HepG2 (cell line): ENCODE measurements at regions not wholly inside any gene's neighbourhood (a gene's known extent, or its start where the extent isn't known, plus 50 kb on each side); places are given as distances from the start of the nearest gene placed in this dataset.

ENCODE experiments used
- ARNTL ChIP-seq: sonication (generic); formaldehyde crosslinking; IDR thresholded peaks from 2 replicates; pipeline ENCODE4 v1.4.0; 2020; ENCODE audit warnings: mild to moderate bottlenecking, missing genetic modification reagents
- DZIP1 ChIP-seq: sonication (generic); formaldehyde crosslinking; IDR thresholded peaks from 2 replicates; pipeline ENCODE4 v1.5.0; 2020; ENCODE audit warnings: mild to moderate bottlenecking, missing genetic modification reagents
- MAZ ChIP-seq, 2 experiments: sonication (generic) in 1 of 2; formaldehyde crosslinking in 1 of 2; IDR thresholded peaks; 2 replicates each; pipeline versions ENCODE4 v1.5.0 to v1.6.1; 2012 to 2020; ENCODE audit warnings: low read depth in 2 of 2, mild to moderate bottlenecking in 2 of 2, borderline replicate concordance in 1 of 2, improper control_type of control experiment in 1 of 2, low read length in 1 of 2, missing genetic modification reagents in 1 of 2, moderate library complexity in 1 of 2
- NKX3-1 ChIP-seq: sonication (generic); formaldehyde crosslinking; IDR thresholded peaks from 2 replicates; pipeline ENCODE4 v1.5.0; 2020; ENCODE audit warnings: missing genetic modification reagents
- PTBP1 ChIP-seq: fragments of 200-400 bp; formaldehyde crosslinking; IDR thresholded peaks from 2 replicates; pipeline ENCODE4 v1.6.1; 2018; ENCODE audit warnings: low read length, low read depth; ENCODE audit not compliant: poor library complexity, severe bottlenecking
- RBM22 ChIP-seq: fragments of 200-400 bp; formaldehyde crosslinking; optimal IDR thresholded peaks from 2 replicates; pipeline ENCODE3; 2017; ENCODE audit warnings: mild to moderate bottlenecking, low read length, moderate library complexity
- SOX5 ChIP-seq: IDR thresholded peaks from 2 replicates; pipeline ENCODE4 v1.6.1; 2016; ENCODE audit warnings: borderline replicate concordance
- TF ChIP-seq, protein P1 (sequence below): sonication (generic); formaldehyde crosslinking; IDR thresholded peaks from 2 replicates; pipeline ENCODE4 v1.4.0; 2020; ENCODE audit warnings: missing genetic modification reagents
- TF ChIP-seq, protein P2 (sequence below): sonication (generic); formaldehyde crosslinking; IDR thresholded peaks from 2 replicates; pipeline ENCODE4 v1.5.0; 2020; ENCODE audit warnings: mild to moderate bottlenecking, missing genetic modification reagents, borderline replicate concordance

DNA sequence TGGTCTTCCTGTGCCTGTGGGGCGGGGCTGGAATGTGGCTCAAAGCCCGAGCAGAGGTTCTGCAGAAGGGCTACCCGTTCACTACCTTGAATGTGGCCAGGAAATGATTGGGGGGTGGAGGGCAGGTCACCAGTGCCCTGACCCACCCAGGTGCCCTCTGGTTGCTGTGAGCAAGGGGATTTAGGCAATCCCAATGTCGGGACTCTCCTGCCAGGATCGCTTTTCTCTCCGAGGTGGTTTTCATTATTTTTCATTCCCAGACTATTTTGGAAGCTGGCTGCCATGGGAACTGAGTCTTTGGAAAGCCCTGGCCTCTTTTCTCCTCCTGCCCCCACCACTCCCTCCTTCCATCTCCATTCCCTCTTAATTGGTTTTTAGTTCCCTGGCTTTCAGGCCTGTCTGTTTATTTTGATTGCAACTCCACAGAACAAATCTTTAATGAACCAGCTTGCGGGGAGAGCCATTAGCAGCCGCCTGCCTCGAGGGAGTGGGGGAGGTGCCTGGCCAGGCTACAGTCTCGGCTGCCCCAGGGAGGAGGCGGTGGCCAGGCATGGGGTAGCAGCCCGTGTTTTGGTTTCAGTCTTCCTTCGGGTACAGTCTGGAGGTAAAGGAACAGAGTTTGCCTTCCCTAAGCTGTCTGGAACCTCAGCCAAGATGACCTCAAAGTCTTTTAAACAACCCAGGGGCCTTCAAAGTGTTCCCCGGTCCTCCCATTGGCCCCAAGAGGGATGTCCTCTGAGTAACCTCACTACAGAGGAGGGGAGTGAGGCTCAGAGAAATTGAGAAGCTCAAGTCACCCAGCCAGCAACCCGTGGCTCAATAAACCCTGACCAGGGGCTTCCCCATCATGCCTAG, 114.4 kb upstream of the HAAO start (continued):
- TF ChIP-seq, protein P1, sequence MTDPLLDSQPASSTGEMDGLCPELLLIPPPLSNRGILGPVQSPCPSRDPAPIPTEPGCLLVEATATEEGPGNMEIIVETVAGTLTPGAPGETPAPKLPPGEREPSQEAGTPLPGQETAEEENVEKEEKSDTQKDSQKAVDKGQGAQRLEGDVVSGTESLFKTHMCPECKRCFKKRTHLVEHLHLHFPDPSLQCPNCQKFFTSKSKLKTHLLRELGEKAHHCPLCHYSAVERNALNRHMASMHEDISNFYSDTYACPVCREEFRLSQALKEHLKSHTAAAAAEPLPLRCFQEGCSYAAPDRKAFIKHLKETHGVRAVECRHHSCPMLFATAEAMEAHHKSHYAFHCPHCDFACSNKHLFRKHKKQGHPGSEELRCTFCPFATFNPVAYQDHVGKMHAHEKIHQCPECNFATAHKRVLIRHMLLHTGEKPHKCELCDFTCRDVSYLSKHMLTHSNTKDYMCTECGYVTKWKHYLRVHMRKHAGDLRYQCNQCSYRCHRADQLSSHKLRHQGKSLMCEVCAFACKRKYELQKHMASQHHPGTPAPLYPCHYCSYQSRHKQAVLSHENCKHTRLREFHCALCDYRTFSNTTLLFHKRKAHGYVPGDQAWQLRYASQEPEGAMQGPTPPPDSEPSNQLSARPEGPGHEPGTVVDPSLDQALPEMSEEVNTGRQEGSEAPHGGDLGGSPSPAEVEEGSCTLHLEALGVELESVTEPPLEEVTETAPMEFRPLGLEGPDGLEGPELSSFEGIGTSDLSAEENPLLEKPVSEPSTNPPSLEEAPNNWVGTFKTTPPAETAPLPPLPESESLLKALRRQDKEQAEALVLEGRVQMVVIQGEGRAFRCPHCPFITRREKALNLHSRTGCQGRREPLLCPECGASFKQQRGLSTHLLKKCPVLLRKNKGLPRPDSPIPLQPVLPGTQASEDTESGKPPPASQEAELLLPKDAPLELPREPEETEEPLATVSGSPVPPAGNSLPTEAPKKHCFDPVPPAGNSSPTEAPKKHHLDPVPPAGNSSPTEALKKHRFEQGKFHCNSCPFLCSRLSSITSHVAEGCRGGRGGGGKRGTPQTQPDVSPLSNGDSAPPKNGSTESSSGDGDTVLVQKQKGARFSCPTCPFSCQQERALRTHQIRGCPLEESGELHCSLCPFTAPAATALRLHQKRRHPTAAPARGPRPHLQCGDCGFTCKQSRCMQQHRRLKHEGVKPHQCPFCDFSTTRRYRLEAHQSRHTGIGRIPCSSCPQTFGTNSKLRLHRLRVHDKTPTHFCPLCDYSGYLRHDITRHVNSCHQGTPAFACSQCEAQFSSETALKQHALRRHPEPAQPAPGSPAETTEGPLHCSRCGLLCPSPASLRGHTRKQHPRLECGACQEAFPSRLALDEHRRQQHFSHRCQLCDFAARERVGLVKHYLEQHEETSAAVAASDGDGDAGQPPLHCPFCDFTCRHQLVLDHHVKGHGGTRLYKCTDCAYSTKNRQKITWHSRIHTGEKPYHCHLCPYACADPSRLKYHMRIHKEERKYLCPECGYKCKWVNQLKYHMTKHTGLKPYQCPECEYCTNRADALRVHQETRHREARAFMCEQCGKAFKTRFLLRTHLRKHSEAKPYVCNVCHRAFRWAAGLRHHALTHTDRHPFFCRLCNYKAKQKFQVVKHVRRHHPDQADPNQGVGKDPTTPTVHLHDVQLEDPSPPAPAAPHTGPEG, result no peak
- TF ChIP-seq, protein P2, sequence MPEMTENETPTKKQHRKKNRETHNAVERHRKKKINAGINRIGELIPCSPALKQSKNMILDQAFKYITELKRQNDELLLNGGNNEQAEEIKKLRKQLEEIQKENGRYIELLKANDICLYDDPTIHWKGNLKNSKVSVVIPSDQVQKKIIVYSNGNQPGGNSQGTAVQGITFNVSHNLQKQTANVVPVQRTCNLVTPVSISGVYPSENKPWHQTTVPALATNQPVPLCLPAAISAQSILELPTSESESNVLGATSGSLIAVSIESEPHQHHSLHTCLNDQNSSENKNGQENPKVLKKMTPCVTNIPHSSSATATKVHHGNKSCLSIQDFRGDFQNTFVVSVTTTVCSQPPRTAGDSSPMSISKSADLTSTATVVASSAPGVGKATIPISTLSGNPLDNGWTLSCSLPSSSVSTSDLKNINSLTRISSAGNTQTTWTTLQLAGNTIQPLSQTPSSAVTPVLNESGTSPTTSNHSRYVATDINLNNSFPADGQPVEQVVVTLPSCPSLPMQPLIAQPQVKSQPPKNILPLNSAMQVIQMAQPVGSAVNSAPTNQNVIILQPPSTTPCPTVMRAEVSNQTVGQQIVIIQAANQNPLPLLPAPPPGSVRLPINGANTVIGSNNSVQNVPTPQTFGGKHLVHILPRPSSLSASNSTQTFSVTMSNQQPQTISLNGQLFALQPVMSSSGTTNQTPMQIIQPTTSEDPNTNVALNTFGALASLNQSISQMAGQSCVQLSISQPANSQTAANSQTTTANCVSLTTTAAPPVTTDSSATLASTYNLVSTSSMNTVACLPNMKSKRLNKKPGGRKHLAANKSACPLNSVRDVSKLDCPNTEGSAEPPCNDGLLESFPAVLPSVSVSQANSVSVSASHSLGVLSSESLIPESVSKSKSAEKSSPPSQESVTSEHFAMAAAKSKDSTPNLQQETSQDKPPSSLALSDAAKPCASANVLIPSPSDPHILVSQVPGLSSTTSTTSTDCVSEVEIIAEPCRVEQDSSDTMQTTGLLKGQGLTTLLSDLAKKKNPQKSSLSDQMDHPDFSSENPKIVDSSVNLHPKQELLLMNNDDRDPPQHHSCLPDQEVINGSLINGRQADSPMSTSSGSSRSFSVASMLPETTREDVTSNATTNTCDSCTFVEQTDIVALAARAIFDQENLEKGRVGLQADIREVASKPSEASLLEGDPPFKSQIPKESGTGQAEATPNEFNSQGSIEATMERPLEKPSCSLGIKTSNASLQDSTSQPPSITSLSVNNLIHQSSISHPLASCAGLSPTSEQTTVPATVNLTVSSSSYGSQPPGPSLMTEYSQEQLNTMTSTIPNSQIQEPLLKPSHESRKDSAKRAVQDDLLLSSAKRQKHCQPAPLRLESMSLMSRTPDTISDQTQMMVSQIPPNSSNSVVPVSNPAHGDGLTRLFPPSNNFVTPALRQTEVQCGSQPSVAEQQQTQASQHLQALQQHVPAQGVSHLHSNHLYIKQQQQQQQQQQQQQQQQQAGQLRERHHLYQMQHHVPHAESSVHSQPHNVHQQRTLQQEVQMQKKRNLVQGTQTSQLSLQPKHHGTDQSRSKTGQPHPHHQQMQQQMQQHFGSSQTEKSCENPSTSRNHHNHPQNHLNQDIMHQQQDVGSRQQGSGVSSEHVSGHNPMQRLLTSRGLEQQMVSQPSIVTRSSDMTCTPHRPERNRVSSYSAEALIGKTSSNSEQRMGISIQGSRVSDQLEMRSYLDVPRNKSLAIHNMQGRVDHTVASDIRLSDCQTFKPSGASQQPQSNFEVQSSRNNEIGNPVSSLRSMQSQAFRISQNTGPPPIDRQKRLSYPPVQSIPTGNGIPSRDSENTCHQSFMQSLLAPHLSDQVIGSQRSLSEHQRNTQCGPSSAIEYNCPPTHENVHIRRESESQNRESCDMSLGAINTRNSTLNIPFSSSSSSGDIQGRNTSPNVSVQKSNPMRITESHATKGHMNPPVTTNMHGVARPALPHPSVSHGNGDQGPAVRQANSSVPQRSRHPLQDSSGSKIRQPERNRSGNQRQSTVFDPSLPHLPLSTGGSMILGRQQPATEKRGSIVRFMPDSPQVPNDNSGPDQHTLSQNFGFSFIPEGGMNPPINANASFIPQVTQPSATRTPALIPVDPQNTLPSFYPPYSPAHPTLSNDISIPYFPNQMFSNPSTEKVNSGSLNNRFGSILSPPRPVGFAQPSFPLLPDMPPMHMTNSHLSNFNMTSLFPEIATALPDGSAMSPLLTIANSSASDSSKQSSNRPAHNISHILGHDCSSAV (CRISPR knock-in tag), result no peak
- no peak for TF ChIP-seq PTBP1
- TF ChIP-seq RBM22, result no peak
- TF ChIP-seq ARNTL, result 0 out of 2 replicates have a peak, but pooled peaks have one; percentile 33
- TF ChIP-seq SOX5 (CRISPR knock-in tag), result no peak
- no peak for TF ChIP-seq NKX3-1
- no peak for TF ChIP-seq DZIP1 (CRISPR knock-in tag)
- TF ChIP-seq MAZ (IDR thresholded peaks at IDR 0.05; ENCODE audit: borderline replicate concordance, low read depth, low read length), result 0 out of 2 replicates have a peak, but pooled peaks have one; percentile 24
- TF ChIP-seq MAZ (CRISPR knock-in tag; IDR thresholded peaks at IDR 0.05; ENCODE audit: low read depth), result no peak
